Activated CD4-positive, alpha-beta T cell treated with anti-CD3 and anti-CD28 coated beads, Interleukin-2, amount 50 U/mL, for 4 hours (primary cell): ENCODE measurements at regions not wholly inside any gene's neighbourhood (a gene's known extent, or its start where the extent isn't known, plus 50 kb on each side); places are given as distances from the start of the nearest gene placed in this dataset.

ENCODE experiments used
- DNase-seq, 2 experiments: peaks; one replicate each; pipeline ENCODE4 v3.0.0-alpha.2; 2020

DNA sequence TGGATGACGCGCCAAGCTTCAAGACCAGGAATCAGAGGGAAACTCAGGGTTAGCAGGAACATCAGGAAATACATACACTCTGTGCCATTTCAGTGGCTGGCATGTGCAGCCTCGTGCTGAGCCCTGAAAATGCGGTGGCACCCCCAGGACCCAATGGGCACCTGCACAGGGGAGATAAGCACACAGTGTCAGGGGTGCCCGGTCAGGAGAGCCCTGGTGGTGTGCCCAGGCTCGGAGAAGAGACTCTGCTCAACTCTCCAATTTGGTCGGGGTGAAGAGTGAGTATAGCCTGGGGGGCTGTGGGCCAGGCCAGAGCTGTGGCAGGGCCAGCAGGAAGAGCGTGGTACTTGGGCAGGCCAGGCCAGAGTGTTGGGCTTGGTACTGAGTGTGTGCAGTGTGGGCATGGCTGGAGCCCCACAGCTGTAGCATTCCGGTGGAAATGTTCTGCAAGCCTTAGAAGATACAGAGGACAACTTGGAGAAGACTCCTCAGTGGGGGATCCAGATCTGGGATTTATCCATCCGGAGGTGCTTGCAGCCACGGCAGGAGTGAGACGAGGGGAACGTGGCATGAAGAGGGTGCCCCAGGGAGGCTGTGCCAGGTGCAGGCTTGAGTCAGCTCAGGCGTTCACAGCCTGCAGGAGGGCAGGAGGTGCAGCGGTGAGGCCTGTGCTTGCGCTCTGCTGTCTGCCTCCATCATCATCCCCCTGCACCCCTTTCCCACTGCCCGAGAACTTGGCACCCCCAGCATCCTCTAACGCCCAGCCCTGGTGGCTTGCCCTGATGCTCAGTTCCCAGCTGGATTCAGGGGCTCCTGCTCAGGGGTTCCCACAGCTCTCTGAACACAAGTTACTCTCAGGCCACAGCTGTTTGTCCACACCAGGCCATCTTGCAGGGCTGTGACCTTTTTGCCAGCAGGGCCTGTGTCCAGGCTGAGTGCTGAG, 451.7 kb upstream of the HS6ST1 start:
- no peak for DNase-seq

DNA sequence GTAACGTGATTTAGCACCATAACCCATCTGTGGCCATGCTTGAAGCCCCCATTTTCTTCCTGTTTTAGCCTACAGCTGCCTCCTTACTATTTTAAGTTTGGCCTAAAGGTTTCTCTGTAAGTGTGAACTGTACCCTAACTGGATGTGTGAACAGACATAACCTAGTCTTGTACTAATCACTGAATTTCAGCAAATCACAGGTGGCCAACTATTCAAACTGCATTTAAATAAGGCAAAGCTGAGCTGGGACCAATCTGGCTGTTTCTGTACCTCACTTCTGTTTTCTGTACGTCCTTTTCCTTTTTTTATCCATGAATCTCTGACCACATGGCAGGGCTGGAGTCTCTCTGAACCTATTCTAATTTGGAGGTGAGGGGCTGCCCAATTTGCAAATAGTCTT, 452.7 kb upstream of the HS6ST1 start:
- DNase-seq = no peak

DNA sequence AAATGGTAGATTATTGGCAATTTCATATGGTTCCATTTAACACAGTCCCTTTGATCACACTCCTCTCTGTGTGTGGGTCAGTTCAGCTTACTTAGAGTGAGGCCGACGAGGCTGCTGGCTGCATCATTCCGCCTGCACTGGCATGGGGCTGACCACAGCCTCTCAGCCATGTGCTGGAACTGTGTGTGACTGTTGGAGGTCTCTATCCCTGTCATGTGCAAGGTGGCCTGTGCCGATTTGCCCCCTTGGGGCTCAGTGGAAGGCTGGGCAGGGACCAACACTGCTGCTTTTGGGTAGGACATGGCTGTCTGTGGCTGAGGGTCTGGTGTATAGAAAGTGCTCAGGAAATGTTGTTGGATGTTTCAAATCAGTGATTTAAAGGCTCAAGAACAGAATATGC, 454.0 kb upstream of the HS6ST1 start:
- DNase-seq = no peak

DNA sequence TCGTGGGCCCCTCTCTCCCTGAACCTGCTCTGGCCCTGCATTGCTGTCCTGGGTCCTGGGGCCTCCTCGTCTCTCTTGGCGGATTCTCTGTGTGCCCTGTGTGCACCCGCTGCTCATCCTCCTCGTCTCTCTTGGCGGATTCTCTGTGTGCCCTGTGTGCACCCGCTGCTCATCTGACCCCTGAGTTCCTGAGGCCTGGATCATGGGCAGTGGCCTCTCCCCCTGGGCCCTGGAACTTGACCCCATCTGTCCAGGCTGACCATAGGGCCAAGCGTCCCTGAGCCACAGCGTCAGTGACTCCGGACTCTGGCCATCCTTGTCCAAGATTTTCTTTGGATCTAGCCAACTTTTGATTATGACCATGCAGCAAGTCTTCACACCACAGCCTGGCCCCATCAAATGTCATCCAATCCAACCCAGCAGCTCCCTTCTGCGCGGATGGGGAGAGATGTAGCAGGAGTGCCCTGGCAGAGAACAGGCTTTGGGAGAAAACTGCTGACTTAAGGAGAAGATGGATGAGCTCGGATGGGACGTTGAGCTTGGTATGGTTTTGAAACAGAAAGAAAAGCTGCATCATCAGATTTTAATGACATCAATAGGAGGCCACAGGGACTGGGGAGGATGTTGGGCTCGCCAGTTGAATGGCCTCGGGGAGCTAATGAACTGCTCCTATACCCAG, 455.1 kb upstream of the HS6ST1 start:
- DNase-seq = no peak

DNA sequence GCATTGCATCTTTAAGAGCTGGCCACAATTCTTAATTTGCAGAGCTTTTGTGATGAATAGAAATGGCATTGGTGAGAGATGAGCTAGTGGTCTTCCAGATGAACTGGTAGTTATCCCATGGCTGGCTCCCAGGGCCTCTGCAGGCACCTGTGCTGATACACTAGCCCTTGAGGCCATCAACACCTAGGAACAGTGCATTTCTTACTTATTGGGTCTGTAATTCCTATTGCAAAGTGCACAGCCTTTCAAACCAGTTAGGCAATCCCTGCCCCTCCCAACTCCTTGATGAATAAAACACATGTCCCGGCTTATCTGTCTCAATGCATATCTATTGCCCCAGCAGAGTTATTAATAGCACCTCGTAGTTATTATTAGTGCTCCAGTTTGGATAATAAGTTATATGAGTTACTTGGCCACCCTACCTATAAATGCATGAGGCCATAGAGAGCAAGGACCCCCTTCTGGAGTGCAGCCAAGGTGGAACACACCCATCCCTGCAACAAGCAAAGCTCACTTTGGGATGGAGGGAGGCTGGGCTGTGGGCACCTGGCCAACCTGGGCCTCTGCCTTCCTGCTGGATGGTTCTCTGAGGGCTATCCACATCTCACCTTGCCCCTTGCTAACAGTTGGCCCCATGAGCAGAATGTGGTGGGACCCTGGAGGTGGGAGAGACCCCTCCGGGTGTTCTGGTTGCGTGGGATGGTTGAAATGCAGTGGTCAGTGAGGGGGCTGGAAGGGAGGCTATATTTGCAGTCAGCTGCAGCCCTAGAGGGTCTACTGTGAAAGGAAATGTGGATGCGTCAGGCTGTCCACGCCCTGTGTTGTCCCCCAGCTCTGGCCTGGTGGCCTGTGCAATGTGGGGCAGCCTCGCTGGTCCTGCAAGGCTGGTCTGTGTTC, 455.9 kb upstream of the HS6ST1 start:
- DNase-seq = no peak

DNA sequence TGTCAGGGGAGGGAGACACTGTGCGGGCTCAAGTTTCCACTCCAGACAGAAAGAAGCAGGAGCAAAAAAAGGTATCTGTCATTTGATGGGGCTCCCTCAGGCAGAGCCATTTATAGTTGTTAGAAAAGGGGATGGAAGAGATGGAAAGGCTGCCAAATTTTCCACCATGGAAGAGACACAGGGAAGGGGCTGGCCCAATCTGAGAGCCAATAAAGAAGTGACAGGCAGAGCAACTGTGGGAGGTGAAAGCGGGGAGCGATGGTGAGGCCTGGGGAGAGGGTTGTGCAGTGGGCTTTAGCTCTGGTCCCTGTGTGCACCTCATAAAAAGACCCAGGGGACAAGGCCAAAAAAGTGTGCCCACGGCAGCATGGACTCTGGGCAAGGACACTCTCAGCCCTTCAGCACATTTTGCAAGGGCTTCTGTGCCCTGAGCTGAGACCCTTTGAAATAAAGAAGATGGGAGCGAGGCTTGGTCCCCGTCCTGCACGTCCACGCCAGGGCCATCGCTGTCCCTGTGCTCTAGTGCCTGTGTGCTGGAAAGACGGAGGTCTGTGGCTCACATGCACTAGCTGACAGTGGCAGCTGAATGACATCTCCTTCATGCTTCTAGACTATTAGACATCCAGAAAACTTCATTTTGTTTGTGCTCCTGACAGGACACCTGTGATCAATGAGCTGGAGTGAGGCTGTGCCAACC, 456.7 kb upstream of the HS6ST1 start:
- no peak for DNase-seq

DNA sequence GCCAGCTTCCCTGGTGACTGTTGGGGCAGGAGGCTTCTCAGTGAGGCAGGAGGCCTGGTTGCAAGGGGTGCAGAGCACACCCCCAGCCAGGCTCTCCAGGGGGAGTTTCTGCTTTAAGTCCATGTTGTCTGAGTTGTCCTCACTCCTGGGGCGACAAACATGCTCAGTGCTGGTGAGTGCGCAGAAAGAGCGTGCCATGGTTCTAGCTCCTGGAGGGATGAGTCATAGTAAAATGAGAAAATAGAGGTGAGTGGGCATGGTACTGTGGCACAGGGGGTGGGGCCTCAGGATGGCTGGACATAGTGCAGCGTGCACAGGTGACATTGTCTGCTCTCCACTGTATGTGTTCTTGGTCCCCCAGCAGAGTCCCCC, 457.2 kb upstream of the HS6ST1 start:
- DNase-seq = no peak

DNA sequence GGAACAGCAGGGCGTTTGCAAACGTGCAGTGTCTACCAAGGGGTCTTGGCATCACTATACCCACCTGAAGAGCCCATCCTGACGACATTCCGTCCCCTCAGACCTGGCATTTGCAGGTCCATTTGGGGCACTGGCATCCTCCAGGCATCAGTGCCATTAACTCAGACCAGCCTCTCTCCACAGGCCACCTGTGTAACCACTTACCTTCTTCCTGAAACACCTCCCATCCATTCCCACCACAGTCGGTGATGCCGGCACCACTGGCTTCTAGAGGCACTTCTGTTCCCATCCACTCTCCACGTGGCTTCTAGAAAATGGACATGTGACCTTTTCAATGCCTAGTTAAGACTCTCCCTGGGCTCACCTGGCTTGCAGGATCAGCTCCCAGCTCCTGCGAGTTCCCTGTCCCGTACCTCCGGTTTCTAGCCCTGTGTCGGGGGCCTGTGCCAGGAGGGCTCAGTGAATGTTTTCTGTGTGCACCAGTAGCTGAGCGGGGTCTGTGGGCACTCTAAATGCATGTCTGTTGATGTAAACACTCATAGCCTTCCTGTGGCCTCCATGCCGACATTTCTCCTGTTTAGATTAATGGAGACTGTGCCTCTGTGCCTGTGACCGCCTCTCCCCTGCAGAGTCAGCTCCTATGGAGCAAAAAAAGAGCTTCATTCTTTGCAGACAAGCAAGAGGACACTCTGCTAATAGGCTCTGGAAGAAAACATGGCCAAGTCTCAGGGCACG, 458.0 kb upstream of the HS6ST1 start:
- no peak for DNase-seq

DNA sequence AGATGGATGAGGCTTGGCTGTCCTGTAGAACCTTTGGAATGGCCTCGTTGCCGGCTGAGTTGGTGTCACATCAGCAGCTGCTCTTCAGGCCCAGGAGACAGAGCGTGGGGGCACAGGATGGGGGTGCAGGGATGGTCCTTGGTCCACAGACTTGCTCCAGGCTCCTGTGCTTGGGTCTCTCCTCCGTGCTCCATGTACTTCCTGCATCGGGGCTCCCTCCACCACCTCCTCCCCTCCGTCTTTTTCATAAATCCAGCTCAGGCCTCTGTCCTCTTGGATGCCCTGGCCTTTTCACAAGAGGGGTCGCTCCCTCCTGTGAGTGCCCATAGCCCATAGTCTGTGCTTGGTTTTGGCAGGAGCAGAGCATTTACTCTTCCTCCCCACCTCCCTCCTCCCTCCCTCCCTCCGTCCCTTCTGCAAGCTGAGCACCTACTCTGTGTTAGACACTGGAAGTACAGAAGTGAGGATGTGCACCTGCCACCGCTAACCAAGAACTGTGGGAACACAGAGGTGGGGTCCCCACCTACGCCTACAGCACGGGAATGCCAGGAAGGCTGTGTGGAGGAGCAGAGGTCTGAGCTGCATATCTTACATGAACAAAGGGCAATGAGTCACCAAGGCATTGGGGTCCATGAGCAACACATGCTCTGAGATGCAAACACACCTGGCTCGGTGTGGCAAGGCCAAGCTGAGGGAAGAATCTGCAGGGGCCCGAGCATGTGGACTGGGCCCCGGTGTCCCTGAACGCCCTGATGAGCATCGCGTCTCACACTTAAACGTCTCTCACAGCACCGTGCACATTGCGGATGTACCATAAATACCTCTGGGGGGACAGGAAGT, 458.7 kb upstream of the HS6ST1 start:
- DNase-seq = no peak

DNA sequence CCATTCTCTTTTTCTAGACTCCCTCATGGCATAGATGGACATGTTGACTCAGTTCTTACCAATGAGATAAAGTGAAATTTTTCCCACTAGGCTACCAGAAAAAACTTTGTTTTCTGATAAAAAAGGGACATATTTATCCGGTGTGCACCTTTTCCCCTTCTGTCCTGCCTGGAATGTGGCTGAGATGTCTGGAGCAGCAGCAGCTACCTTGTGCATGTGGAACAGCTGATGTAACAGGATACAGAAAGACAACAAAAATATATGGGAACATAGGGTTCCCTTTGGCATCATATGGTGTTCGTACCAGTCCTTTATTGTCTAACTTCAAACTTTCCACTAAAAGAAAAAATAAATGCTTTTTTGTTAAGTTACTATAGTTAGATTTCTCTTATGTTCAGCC, 460.2 kb upstream of the HS6ST1 start:
- no peak for DNase-seq

DNA sequence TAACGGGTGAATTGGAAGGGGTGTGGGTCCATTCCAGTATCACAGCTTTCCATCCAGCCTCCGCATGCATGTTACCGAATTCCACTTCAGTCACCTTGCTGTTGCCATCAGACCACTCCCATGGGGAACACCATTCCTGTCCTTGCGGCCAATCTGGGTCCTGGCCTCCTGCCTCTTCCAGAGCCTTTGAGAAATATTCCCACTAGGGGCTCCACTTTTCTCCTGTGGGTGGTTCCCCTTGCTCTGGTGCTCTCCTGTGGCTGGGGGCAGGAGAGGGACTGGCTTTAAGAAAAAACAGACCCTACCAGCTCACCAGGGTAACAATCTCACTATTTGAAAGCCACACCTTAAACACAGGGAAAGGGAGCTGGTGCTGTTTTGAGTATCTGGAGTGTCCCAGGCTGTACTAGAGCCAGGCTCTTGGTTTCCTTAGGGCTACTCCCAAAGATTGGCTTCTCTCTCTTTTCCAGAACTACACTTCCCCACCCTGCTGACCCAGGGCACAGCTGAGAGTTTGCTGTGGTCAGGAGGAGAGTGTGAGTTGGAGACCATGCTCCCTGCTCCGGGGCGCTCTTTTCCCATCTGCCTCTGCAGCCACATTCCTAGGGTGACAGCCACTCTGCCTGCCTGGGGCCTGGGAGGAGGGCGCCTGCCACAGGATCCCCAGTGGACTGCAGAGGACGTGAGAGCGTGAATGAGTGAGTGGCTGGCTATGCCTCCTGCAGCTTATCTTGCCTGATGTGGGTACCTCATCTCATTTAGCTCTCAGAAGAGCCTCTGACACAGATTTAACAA, 460.8 kb upstream of the HS6ST1 start:
- DNase-seq = no peak

DNA sequence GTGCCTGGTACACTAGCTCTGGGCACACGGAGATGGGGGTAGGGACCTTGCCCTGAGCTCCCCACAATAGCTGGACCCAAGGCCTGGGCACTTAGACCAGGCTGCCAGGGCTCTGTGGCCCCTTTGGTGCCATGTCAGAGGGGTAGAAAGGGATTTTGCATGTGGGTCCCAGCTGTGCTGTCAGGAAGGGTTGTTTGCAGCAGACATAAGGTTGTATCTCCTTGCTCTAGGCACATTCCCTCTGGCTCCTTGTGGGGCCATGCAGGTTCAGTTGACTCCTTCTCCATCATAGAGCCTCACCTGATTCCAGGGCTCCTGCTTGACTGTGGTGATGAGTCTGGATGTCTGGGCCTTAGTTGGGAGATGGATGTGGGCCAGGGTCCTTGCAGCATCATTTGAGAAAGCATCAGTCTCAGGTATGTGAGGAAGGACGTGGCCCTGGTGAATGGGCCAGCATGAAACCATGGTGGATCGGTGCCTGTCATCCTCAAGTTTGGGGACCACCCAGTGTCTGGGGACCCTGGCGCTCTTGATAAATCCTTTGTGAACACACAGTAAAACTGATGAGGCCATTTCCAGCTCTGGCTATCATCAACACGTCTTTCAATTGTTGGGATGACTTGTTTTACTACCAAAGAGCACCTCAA, 461.9 kb upstream of the HS6ST1 start:
- no peak for DNase-seq

DNA sequence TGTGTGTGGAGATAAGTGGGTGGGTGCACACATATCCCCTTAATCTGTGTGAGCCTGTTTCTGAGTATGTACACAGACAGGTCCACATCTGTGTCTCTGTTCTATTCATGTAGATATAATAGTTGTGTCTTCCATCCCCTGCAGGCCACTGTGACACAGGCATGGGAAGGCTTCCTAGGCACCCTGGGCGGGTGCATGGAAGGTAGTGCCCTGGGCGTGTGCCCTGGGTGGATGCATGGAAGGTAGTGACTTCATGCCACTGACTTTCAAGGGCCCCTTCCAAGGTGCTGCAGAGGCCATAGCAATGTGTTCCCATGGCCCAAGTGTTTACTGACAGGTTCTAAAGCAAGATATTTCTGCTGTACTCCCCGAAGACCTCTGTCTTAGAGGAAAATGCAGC, 462.5 kb upstream of the HS6ST1 start:
- no peak for DNase-seq

DNA sequence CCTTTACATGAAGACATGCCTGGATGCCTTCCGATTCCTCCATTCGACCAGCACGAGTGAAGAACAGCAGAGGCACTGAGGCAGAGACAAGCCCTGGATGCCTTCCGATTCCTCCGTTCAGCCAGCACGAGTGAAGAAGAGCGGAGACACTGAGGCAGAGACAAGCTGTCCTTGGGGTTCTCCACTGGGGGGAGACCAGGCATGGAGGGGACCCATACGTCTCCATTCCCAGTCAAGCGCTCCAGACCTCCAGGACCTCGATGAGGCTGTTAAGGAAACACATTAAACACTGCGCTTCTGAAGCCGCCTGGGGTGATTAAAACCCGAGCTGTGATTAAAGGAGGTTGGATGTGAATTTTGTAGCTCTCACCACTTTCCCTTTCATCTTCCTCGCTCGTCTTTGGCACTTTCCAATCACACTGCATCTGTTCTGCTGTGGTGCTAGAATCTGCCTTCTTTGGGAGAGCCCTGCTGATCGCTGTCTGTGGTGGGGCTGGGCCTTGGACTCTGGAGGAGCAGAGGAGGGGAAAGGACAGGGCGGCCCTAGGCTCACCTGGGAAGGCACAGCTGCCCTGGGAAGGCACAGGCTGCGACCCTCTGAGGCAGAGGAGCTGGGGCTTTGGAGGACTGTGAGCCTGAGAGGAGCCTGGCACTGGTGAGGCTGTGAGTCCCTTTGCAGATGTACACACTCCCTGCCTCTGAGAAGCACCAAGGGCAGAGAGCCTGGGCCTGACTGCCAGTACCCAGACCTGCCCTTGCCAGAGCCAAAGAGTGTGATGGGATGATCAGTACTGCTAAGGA, 463.1 kb upstream of the HS6ST1 start:
- no peak for DNase-seq

DNA sequence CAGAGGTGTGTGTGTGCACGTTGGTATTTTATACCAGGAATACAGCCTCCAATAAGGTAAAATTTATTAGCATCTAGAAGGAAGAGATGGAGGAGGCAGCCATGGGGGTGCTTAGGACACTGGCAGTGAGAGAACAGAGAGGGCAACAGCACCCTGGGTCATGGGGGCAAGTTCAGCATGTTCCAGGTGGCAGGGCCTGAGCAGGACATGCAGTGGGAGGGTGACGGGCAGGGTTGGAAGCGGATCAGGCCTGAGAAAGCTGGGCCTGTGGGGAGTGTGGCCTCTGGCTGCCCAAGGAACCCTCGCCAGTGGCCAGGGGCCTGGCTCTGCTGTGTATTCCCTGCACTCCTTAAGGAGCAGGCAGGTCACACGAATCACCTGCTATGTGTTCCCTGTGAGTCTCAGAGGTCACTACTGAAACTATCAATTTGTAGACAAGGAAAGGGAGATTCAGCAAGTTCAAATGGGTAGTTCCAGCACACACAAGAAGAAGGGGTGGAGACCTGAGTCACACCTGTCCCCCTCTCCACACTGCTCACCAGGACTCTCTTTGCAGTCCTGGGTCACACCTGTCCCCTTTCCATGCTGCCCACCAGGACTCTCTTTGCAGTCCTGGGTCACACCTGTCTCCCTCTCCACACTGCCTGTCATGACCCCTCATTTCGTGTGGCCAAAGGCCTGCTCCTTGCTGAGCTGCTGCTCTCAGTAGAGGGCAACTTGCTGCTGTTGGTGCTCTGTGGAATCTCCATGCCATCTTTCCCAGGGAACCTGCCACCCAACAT, 463.9 kb upstream of the HS6ST1 start:
- no peak for DNase-seq

DNA sequence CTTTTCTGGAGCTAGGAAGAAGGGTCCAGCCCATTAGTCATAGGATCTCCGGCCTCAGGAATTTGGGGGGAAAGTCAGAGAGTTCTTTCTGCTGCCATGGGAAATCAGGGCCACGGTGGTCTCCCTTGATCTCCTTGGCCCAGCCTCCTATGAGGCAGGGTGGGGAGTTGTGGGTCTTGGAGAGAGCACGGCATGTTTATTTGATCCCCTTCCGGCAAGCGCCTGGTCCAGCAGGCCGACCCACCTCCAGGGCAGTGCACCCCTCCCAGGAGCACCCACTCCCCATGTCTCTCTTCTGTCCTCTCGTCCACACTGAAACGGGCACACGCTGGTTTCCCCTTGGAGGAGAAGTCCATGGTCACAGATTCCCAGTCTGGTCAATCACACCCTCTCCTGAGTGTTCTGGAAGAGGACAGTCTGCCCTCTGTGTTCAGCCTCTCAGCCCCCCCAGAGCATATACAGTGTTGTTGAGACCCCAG, 464.6 kb upstream of the HS6ST1 start:
- no peak for DNase-seq

DNA sequence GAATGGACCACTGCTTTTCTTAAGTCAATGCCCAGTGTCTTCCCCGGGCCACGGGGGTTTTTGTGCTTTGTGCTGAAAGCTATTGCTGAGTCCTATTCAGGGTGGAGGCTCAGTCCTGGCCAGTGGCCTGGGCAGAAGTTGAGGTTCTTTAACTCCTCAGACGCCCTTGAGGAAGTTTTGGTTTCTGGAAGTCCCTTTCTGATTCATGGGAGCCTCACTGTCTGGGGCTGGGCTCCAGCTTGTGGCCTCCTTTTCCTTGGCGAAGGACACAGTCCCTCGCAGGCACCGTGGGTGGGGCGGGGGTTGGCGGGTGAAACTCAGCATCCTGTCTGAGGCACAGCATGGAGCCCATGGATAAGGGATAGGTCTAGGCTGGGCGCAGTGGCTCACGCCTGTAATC, 465.2 kb upstream of the HS6ST1 start:
- DNase-seq = no peak
